Glutamatergic neuron (in vitro differentiated cells): ENCODE measurements at regions not wholly inside any gene's neighbourhood (a gene's known extent, or its start where the extent isn't known, plus 50 kb on each side); places are given as distances from the start of the nearest gene placed in this dataset.

Experiments
- DNase-seq: peaks from one replicate; pipeline ENCODE4 v3.0.0; 2022
- H3K27ac Mint-ChIP-seq: one replicate; pipeline ENCODE4 v1.8.0; 2020; ENCODE audit warnings: mild to moderate bottlenecking, mixed read lengths, inconsistent platforms; ENCODE audit not compliant: unreplicated experiment
- H3K27me3 Mint-ChIP-seq: one replicate; pipeline ENCODE4 v1.8.0; 2020; ENCODE audit warnings: mild to moderate bottlenecking, moderate library complexity, mixed read lengths, inconsistent platforms; ENCODE audit not compliant: unreplicated experiment
- H3K36me3 Mint-ChIP-seq: one replicate; pipeline ENCODE4 v1.8.0; 2020; ENCODE audit warnings: mild to moderate bottlenecking, mixed read lengths, inconsistent platforms; ENCODE audit not compliant: unreplicated experiment
- H3K4me1 Mint-ChIP-seq: one replicate; pipeline ENCODE4 v1.8.0; 2020; ENCODE audit warnings: mild to moderate bottlenecking, low read depth, mixed read lengths, inconsistent platforms; ENCODE audit not compliant: unreplicated experiment
- H3K4me3 Mint-ChIP-seq: one replicate; pipeline ENCODE4 v1.8.0; 2020; ENCODE audit warnings: mild to moderate bottlenecking, mixed read lengths, inconsistent platforms; ENCODE audit not compliant: unreplicated experiment
- H3K9me3 Mint-ChIP-seq: one replicate; pipeline ENCODE4 v1.8.0; 2020; ENCODE audit warnings: mild to moderate bottlenecking, moderate library complexity, mixed read lengths, inconsistent platforms; ENCODE audit not compliant: unreplicated experiment
- TF ChIP-seq, protein P1 (sequence below): fragments of 200-600 bp; sonication (generic); IDR thresholded peaks from one replicate; pipeline ENCODE4 v1.5.0; 2021; ENCODE audit not compliant: partially characterized antibody, unreplicated experiment

DNA sequence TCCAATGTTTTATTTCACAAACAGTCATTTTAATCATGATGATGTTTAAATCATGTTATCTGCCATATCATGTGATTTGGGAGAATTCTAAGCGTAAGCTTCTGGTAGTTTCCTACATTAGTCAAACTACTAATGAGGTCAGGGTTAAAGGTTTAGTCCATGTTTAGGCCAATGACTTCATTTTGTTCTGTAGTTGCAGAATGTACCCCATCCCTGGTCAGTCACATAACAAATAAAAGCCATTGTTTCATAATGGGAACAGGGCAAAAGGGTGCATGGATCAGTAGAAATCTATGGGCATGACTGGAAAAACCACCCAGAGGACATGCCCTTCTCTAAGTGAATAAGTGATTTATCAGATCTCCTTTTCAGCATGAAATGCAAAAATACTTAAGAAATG lies 138.4 kb upstream of the ABCB5 start:
- TF ChIP-seq, protein P1, sequence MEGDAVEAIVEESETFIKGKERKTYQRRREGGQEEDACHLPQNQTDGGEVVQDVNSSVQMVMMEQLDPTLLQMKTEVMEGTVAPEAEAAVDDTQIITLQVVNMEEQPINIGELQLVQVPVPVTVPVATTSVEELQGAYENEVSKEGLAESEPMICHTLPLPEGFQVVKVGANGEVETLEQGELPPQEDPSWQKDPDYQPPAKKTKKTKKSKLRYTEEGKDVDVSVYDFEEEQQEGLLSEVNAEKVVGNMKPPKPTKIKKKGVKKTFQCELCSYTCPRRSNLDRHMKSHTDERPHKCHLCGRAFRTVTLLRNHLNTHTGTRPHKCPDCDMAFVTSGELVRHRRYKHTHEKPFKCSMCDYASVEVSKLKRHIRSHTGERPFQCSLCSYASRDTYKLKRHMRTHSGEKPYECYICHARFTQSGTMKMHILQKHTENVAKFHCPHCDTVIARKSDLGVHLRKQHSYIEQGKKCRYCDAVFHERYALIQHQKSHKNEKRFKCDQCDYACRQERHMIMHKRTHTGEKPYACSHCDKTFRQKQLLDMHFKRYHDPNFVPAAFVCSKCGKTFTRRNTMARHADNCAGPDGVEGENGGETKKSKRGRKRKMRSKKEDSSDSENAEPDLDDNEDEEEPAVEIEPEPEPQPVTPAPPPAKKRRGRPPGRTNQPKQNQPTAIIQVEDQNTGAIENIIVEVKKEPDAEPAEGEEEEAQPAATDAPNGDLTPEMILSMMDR: no peak
- DNase-seq: no peak
- Mint-ChIP-seq H3K27ac (no peak overlapping the region), H3K9me3 (no peaks in the 10 kb centered on the region), H3K4me3 (no peak overlapping the region), H3K4me1 (peaks cover 3% of the 10 kb centered on the region), H3K27me3 (no peaks in the 10 kb centered on the region), H3K36me3 (no peaks in the 10 kb centered on the region)

DNA sequence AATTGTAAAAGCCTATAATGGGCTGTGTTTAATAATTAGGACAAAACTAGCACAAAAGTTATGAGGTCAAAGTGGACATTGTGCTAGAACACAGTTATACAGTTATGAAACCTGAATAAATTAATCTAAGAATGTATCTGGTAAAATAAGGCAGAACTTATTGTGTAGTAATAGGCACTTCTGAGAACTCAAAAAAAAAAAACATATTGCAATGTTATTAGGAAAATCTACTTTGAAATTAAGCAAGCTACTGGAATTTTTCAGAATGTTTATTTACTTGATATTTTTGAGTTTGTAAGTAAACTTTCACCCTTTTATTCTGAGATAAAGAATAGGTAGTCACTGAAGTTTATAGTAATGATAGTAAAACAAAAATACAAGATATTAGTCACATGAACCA lies 135.8 kb upstream of the ABCB5 start:
- no peaks in the 10 kb centered on the region for H3K36me3 Mint-ChIP-seq
- no peak overlapping the region for H3K4me3 Mint-ChIP-seq
- H3K4me1 Mint-ChIP-seq: no peaks in the 10 kb centered on the region
- H3K27me3 Mint-ChIP-seq: no peaks in the 10 kb centered on the region
- no peaks in the 10 kb centered on the region for H3K9me3 Mint-ChIP-seq
- TF ChIP-seq, protein P1: no peak
- H3K27ac Mint-ChIP-seq: no peak overlapping the region
- DNase-seq: no peak

DNA sequence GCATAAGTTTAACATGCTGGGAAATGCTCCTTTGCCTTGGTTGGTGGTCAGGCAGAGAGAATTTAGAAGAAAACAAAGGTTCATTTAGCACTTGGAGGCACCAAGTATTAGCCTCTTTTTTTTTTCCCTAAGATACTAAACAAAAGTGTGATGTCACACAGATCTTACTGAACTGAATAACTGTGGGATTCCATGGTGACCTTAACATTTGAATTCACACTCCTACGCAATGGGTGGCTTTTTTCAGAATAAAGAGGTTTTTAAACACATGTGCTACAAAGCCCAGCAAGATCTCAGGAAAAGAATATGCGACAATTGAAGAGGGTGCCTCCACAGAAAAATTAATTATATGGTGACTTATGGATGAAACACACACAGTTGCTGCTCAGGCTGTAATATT lies 133.4 kb upstream of the ABCB5 start:
- TF ChIP-seq, protein P1: no peak
- Mint-ChIP-seq H3K4me1 (no peaks in the 10 kb centered on the region), H3K36me3 (peaks cover 3% of the 10 kb centered on the region), H3K27ac (no peak overlapping the region), H3K4me3 (no peak overlapping the region), H3K9me3 (peaks cover 3% of the 10 kb centered on the region), H3K27me3 (no peaks in the 10 kb centered on the region)
- no peak for DNase-seq

DNA sequence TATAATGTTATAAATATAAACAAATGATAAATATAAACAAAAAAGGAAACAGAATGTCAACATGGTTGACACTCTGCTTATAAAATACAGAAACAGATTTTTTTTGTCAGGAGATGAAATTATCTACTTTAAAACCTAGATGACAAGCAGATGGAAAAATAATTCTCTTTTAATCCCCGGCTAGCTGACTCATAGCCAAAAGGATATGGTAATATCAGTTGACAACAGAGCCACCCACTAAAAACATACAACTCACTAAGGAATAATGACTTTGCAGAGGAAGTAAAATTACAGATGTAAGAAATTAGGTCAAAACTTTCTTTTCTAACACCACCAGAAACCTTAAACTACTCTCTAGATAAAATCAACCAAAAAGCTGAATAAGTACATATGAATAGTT lies 131.1 kb upstream of the ABCB5 start:
- H3K27ac Mint-ChIP-seq: no peak overlapping the region
- no peak for DNase-seq
- no peaks in the 10 kb centered on the region for H3K27me3 Mint-ChIP-seq
- H3K4me3 Mint-ChIP-seq: no peak overlapping the region
- H3K9me3 Mint-ChIP-seq: peaks cover 9% of the 10 kb centered on the region
- H3K36me3 Mint-ChIP-seq: peaks cover 14% of the 10 kb centered on the region
- H3K4me1 Mint-ChIP-seq: no peaks in the 10 kb centered on the region
- TF ChIP-seq, protein P1: no peak

DNA sequence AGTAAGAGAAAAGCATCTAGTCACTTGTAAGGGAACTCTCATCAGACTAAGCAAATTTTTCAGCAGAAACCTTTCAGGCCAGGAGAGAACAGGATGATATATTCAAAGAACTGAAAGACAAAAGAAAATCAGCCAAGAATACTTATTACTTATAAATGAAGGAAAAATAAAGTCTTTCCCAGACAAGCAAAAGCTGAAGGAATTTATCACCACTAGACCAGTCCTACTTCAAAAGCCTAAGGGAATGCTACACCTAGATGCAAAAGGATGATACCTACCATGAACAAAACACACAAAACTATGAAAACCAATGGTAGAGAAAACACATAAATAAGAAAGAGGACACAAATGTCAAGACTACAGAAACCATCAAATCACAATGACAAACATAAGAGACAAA lies 126.6 kb upstream of the ABCB5 start:
- Mint-ChIP-seq H3K27me3 (no peaks in the 10 kb centered on the region), H3K4me1 (no peaks in the 10 kb centered on the region), H3K36me3 (peaks cover 14% of the 10 kb centered on the region), H3K9me3 (peaks cover 9% of the 10 kb centered on the region), H3K27ac (no peak overlapping the region), H3K4me3 (no peak overlapping the region)
- TF ChIP-seq, protein P1: no peak
- no peak for DNase-seq
